PC-3 (cell line): ENCODE measurements at regions not wholly inside any gene's neighbourhood (a gene's known extent, or its start where the extent isn't known, plus 50 kb on each side); places are given as distances from the start of the nearest gene placed in this dataset.

ENCODE experiments used
- EZH2 ChIP-seq: fragments of 300-600 bp; sonication (generic); IDR thresholded peaks from one replicate; pipeline ENCODE4 v1.6.1; 2017; ENCODE audit warnings: antibody characterized with exemption, mild to moderate bottlenecking, low read length; ENCODE audit not compliant: unreplicated experiment
- TF ChIP-seq, protein P1 (sequence below): fragments of 300-600 bp; sonication (generic); conservative IDR thresholded peaks from 2 replicates; pipeline ENCODE4 v1.5.1; 2017; ENCODE audit warnings: antibody characterized with exemption, low read depth, mild to moderate bottlenecking, low read length

- TF ChIP-seq, protein P1, sequence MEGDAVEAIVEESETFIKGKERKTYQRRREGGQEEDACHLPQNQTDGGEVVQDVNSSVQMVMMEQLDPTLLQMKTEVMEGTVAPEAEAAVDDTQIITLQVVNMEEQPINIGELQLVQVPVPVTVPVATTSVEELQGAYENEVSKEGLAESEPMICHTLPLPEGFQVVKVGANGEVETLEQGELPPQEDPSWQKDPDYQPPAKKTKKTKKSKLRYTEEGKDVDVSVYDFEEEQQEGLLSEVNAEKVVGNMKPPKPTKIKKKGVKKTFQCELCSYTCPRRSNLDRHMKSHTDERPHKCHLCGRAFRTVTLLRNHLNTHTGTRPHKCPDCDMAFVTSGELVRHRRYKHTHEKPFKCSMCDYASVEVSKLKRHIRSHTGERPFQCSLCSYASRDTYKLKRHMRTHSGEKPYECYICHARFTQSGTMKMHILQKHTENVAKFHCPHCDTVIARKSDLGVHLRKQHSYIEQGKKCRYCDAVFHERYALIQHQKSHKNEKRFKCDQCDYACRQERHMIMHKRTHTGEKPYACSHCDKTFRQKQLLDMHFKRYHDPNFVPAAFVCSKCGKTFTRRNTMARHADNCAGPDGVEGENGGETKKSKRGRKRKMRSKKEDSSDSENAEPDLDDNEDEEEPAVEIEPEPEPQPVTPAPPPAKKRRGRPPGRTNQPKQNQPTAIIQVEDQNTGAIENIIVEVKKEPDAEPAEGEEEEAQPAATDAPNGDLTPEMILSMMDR, result no peak
- no peak for TF ChIP-seq EZH2
These were observed 1238.0 kb upstream of the NRXN1 start for GRCh38 chr2:52269696-52270485.
